ENCODE measurements at regions not wholly inside any gene's neighbourhood (a gene's known extent, or its start where the extent isn't known, plus 50 kb on each side); places are given as distances from the start of the nearest gene placed in this dataset.

DNA sequence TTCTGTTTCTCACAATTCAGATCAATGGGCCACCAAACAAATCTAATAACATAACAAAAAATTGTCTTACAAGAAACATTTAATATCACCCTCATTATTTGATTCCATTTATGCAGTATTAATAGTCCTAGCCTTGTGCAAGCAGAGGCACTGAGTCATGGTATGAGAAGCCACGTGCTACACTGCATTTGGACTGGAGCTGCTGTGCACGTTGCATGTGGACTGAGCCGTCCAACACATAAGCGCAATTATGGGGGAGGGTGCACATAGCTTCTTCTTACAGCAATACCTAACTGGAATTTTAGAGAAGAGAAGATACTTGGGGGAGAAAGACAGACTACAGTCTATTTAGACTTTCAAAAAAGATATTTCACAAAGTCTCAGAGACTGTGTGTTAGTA, 329.6 kb upstream of the ID2 start:
- TF ChIP-seq, protein P1, sequence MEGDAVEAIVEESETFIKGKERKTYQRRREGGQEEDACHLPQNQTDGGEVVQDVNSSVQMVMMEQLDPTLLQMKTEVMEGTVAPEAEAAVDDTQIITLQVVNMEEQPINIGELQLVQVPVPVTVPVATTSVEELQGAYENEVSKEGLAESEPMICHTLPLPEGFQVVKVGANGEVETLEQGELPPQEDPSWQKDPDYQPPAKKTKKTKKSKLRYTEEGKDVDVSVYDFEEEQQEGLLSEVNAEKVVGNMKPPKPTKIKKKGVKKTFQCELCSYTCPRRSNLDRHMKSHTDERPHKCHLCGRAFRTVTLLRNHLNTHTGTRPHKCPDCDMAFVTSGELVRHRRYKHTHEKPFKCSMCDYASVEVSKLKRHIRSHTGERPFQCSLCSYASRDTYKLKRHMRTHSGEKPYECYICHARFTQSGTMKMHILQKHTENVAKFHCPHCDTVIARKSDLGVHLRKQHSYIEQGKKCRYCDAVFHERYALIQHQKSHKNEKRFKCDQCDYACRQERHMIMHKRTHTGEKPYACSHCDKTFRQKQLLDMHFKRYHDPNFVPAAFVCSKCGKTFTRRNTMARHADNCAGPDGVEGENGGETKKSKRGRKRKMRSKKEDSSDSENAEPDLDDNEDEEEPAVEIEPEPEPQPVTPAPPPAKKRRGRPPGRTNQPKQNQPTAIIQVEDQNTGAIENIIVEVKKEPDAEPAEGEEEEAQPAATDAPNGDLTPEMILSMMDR (IDR thresholded peaks at IDR 0.05; ENCODE audit: insufficient read depth in 1 of 2, low read depth in 1 of 2, low read length in 1 of 2, severe bottlenecking in 1 of 2, unreplicated experiment in 1 of 2), result no peak
- ChIA-PET POLR2A (no interaction called here), CTCF (no interaction called here)
- no peak overlapping the region for H3K27ac Mint-ChIP-seq (ENCODE audit: unreplicated experiment)
- no peaks in the 10 kb centered on the region for H3K27me3 Mint-ChIP-seq (ENCODE audit: insufficient read depth, unreplicated experiment)
- Histone ChIP-seq H3K27me3 (replicated peaks; ENCODE audit: control insufficient read depth, insufficient read depth, low read length) (no peaks in the 10 kb centered on the region), H3K4me1 (no peaks in the 10 kb centered on the region), H3K4me3 (ENCODE audit: low read depth, low read length) (no peak overlapping the region), H3K9me3 (0 out of 2 replicates have a peak, but pooled peaks cover 3% of the 10 kb centered on the region), H3K36me3 (ENCODE audit: control insufficient read depth, insufficient read depth, low read length) (no peaks in the 10 kb centered on the region)
- no peak overlapping the region for H3K4me3 Mint-ChIP-seq (ENCODE audit: unreplicated experiment)
- H3K9me3 Mint-ChIP-seq (ENCODE audit: unreplicated experiment), result no peaks in the 10 kb centered on the region
- DNase-seq, result no peak
- H3K4me1 Mint-ChIP-seq (ENCODE audit: low read depth, unreplicated experiment), result no peaks in the 10 kb centered on the region
- intact Hi-C loops (cut with micrococcal nuclease; ENCODE audit: unreplicated experiment), result no loop called here
- H3K36me3 Mint-ChIP-seq (ENCODE audit: insufficient read depth, unreplicated experiment), result no peaks in the 10 kb centered on the region
- BruUV-seq (replicated peaks), result no TSS peak

DNA sequence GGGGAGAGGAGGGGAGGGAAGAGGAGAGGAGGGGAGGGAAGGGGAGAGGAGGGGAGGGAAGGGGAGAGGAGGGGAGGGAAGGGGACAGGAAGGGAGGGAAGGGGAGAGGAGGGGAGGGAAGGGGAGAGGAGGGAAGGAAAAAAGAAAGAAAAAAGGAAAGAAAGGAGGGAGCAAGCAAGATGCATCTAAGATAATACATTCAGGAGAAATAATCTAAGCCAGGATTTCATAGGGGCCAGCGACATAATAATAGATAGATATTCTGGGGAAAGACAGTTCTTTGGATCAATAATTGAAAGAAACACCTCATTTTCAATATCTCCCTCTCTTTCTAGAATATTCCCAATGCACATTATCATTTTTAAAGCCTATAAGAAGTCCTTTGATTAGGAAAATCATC, 328.9 kb upstream of the ID2 start:
- POLR2A ChIA-PET, result no interaction called here
- intact Hi-C loops (cut with micrococcal nuclease; ENCODE audit: unreplicated experiment), result no loop called here
- TF ChIP-seq, protein P1 (IDR thresholded peaks at IDR 0.05; ENCODE audit: insufficient read depth in 1 of 2, low read depth in 1 of 2, low read length in 1 of 2, severe bottlenecking in 1 of 2, unreplicated experiment in 1 of 2), result no peak

GRCh38 chr2:8355102-8355859, 326.6 kb upstream of the ID2 start:
- no peaks in the 10 kb centered on the region for H3K36me3 ChIP-seq (ENCODE audit: control insufficient read depth, insufficient read depth, low read length)
- Mint-ChIP-seq H3K36me3 (ENCODE audit: insufficient read depth, unreplicated experiment) (no peaks in the 10 kb centered on the region), H3K27me3 (ENCODE audit: insufficient read depth, unreplicated experiment) (peaks cover 5% of the 10 kb centered on the region), H3K4me3 (ENCODE audit: unreplicated experiment) (no peak overlapping the region), H3K4me1 (ENCODE audit: low read depth, unreplicated experiment) (no peaks in the 10 kb centered on the region), H3K9me3 (ENCODE audit: unreplicated experiment) (no peaks in the 10 kb centered on the region), H3K27ac (ENCODE audit: unreplicated experiment) (no peak overlapping the region)
- ChIA-PET CTCF (no interaction called here), POLR2A (no interaction called here)
- H3K4me3 ChIP-seq (ENCODE audit: low read depth, low read length), result no peak overlapping the region
- no peaks in the 10 kb centered on the region for H3K4me1 ChIP-seq
- no peaks in the 10 kb centered on the region for H3K27me3 ChIP-seq (replicated peaks; ENCODE audit: control insufficient read depth, insufficient read depth, low read length)
- DNase-seq, result no peak
- intact Hi-C loops (cut with micrococcal nuclease; ENCODE audit: unreplicated experiment), result no loop called here
- TF ChIP-seq, protein P1 (IDR thresholded peaks at IDR 0.05; ENCODE audit: insufficient read depth in 1 of 2, low read depth in 1 of 2, low read length in 1 of 2, severe bottlenecking in 1 of 2, unreplicated experiment in 1 of 2), result no peak
- H3K9me3 ChIP-seq, result 0 out of 2 replicates have a peak, but pooled peaks cover 3% of the 10 kb centered on the region
- no TSS peak for BruUV-seq (replicated peaks)

More for the DNA sequence above, 328.9 kb upstream of the ID2 start:
- H3K27ac Mint-ChIP-seq (ENCODE audit: unreplicated experiment), result no peak overlapping the region
- H3K27me3 Mint-ChIP-seq (ENCODE audit: insufficient read depth, unreplicated experiment), result peaks cover 2% of the 10 kb centered on the region
- no peaks in the 10 kb centered on the region for H3K4me1 Mint-ChIP-seq (ENCODE audit: low read depth, unreplicated experiment)
- H3K36me3 Mint-ChIP-seq (ENCODE audit: insufficient read depth, unreplicated experiment), result no peaks in the 10 kb centered on the region
- no peak for DNase-seq
- no peak overlapping the region for H3K4me3 Mint-ChIP-seq (ENCODE audit: unreplicated experiment)
- no peaks in the 10 kb centered on the region for H3K36me3 ChIP-seq (ENCODE audit: control insufficient read depth, insufficient read depth, low read length)
- no peak overlapping the region for H3K4me3 ChIP-seq (ENCODE audit: low read depth, low read length)
- H3K9me3 Mint-ChIP-seq (ENCODE audit: unreplicated experiment), result no peaks in the 10 kb centered on the region
- BruUV-seq (replicated peaks), result no TSS peak
- H3K9me3 ChIP-seq, result 0 out of 2 replicates have a peak, but pooled peaks cover 3% of the 10 kb centered on the region
- no peaks in the 10 kb centered on the region for H3K4me1 ChIP-seq
- H3K27me3 ChIP-seq (replicated peaks; ENCODE audit: control insufficient read depth, insufficient read depth, low read length), result no peaks in the 10 kb centered on the region
- CTCF ChIA-PET, result no interaction called here

Measured in Caco-2 (cell line).